Panc1 (cell line): ENCODE measurements at regions not wholly inside any gene's neighbourhood (a gene's known extent, or its start where the extent isn't known, plus 50 kb on each side); places are given as distances from the start of the nearest gene placed in this dataset.

Source experiments
- ATAC-seq: fragments of 200-7000 bp; cut with Tn5 transposase; 2 replicates; pipeline ENCODE4 v1.9.1; 2020; ENCODE audit warnings: mild to moderate bottlenecking, moderate library complexity
- BruUV-seq: library from RNA; stranded (reverse); fragments of 400-500 nt; replicated peaks from 2 replicates; lab custom pipeline; 2021; lab: Mats Ljungman, UMichigan
- CTCF ChIA-PET: fragments of 300-600 bp; sonication (Branson Sonifier 250); formaldehyde crosslinking; loops from one replicate; lab custom pipeline; 2022; ENCODE audit warnings: antibody characterized with exemption; lab: Charles Lee
- POLR2A ChIA-PET: fragments of 300-600 bp; sonication (Branson Sonifier 250); formaldehyde crosslinking; loops from one replicate; lab custom pipeline; 2022; ENCODE audit warnings: antibody characterized with exemption; lab: Charles Lee
- DNase-seq: peaks from one replicate; pipeline ENCODE4 v3.0.0-alpha.2; 2010; ENCODE audit warnings: low read depth, low spot score
- H3K27ac ChIP-seq: 2 replicates; pipeline ENCODE4 v1.5.1; 2011; ENCODE audit warnings: mild to moderate bottlenecking, low read length, inconsistent platforms
- H3K27me3 ChIP-seq: fragments of 200-500 bp; sonication (Bioruptor generic); 2 replicates; pipeline ENCODE4 v1.6.0; 2014; ENCODE audit warnings: low read length, inconsistent platforms; ENCODE audit not compliant: control insufficient read depth, insufficient read depth
- H3K36me3 ChIP-seq: fragments of 200-500 bp; sonication (Bioruptor generic); 2 replicates; pipeline ENCODE4 v1.5.1; 2014; ENCODE audit warnings: inconsistent platforms, mild to moderate bottlenecking, low read length, moderate library complexity; ENCODE audit not compliant: control insufficient read depth, insufficient read depth
- H3K4me1 ChIP-seq: 2 replicates; pipeline ENCODE4 v1.5.1; 2011; ENCODE audit warnings: inconsistent platforms, mild to moderate bottlenecking, low read length, moderate library complexity; ENCODE audit not compliant: control insufficient read depth, insufficient read depth
- H3K4me3 ChIP-seq, 2 experiments: 2 replicates each; pipeline ENCODE4 v1.5.1; 2011 to 2012; ENCODE audit warnings: low read depth in 2 of 2, low read length in 2 of 2, mild to moderate bottlenecking in 2 of 2, inconsistent platforms in 1 of 2, moderate library complexity in 1 of 2
- H3K9me3 ChIP-seq: fragments of 200-500 bp; sonication (Bioruptor generic); 2 replicates; pipeline ENCODE4 v1.5.1; 2014; ENCODE audit warnings: low read depth, mild to moderate bottlenecking, inconsistent platforms, low read length, moderate library complexity; ENCODE audit not compliant: control insufficient read depth, insufficient read depth
- POLR2AphosphoS5 ChIP-seq: IDR thresholded peaks from 2 replicates; pipeline ENCODE4 v1.6.1; 2012; ENCODE audit warnings: mild to moderate bottlenecking, low read depth, low read length, moderate library complexity
- SIN3A ChIP-seq: IDR thresholded peaks from 2 replicates; pipeline ENCODE4 v1.6.1; 2012; ENCODE audit warnings: low read depth, mild to moderate bottlenecking, low read length, moderate library complexity, borderline replicate concordance; ENCODE audit not compliant: insufficient read depth
- TCF7L2 ChIP-seq: IDR thresholded peaks from 2 replicates; pipeline ENCODE4 v1.6.1; 2011; ENCODE audit warnings: mild to moderate bottlenecking, low read depth, low read length, inconsistent platforms
- in situ Hi-C: cut with HindIII; loops from 2 replicates; pipeline ENCODE4 v1.10.0; 2016; ENCODE audit warnings: low sequenced_read_pairs, low pct_unique_long_range_greater_than_20kb
- intact Hi-C: fragments of 100-400 bp; cut with micrococcal nuclease; formaldehyde crosslinking; loops from one replicate; pipeline ENCODE4 v1.10.0; 2022; ENCODE audit not compliant: unreplicated experiment
- TF ChIP-seq, protein P1 (sequence below): fragments of 450-650 bp; IDR thresholded peaks from 2 replicates; pipeline ENCODE4 v1.5.1; 2017; ENCODE audit warnings: mild to moderate bottlenecking
- TF ChIP-seq, protein P2 (sequence below), 2 experiments: IDR thresholded peaks; 2 replicates each; pipeline ENCODE4 v1.6.1; 2011 to 2012; ENCODE audit warnings: low read depth in 2 of 2, control low read depth in 1 of 2, low read length in 1 of 2, mild to moderate bottlenecking in 1 of 2, moderate library complexity in 1 of 2; ENCODE audit not compliant: insufficient read depth in 1 of 2

DNA sequence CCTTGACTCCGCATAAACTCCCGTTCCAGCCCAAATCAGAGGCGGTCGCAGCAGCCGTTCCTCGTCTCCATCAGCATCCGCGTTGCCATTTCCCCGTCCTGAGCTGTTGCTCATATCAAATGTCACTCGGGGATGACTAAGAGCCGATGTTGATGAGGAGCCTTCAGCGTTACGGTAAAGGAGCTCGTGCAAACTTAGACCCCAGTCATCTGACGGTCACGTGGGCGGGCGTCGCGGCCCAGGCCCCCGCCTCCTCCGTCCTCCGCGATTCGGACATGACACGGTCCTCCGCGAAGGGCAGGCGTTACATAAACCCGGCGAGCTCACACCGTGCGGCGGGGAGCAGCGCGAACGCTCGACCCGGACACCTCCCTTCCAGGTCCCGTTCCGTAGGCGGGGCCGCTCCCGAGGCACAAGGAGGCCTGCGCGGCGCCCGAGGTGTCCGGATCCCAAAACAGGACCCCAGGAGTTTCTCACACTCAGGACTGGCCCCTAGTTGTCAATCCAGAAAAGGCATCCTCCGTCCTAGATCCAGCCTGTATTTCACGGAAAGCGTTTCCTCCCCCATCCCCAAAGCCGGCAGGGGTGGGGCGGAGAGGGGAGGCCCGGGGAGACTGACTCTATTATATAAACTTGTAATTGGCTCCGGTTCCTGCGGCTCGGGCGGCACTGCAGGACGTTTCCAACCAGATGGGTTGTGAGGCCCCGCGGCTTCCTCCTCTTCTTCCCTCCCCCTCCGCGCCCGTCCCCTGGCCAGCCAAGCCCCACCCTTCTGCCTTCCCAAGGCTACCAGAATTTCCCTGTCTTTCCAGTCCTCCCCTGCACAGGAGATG lies 100.0 kb upstream of the IGF1R start:
- BruUV-seq, result no TSS peak
- H3K27me3 ChIP-seq, result no peaks in the 10 kb centered on the region; the same call in 1 of the 2 replicates

DNA sequence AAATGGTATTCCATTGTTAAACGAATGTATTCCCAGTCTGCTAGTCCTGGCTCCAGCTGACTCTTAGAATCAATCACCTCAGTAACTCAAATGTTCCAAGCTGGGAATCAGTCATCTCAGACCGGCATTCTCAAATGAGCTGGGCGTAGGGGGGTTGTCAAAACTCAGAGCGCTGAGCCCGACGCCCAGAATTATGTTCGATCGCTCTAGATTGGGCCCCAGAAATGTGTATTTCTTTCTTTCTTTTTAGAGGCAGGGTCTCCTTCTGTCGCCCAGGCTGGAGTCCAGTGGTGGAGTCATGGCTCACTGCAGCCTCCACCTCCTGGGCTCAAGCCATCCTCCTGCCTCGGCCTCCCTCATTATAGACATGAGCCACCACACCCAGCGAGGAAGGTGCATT lies 99.3 kb upstream of the IGF1R start:
- TF ChIP-seq TCF7L2 (no peak), POLR2AphosphoS5 (no peak), SIN3A (no peak)
- TF ChIP-seq, protein P1, sequence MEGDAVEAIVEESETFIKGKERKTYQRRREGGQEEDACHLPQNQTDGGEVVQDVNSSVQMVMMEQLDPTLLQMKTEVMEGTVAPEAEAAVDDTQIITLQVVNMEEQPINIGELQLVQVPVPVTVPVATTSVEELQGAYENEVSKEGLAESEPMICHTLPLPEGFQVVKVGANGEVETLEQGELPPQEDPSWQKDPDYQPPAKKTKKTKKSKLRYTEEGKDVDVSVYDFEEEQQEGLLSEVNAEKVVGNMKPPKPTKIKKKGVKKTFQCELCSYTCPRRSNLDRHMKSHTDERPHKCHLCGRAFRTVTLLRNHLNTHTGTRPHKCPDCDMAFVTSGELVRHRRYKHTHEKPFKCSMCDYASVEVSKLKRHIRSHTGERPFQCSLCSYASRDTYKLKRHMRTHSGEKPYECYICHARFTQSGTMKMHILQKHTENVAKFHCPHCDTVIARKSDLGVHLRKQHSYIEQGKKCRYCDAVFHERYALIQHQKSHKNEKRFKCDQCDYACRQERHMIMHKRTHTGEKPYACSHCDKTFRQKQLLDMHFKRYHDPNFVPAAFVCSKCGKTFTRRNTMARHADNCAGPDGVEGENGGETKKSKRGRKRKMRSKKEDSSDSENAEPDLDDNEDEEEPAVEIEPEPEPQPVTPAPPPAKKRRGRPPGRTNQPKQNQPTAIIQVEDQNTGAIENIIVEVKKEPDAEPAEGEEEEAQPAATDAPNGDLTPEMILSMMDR, result no peak
- TF ChIP-seq, protein P2, sequence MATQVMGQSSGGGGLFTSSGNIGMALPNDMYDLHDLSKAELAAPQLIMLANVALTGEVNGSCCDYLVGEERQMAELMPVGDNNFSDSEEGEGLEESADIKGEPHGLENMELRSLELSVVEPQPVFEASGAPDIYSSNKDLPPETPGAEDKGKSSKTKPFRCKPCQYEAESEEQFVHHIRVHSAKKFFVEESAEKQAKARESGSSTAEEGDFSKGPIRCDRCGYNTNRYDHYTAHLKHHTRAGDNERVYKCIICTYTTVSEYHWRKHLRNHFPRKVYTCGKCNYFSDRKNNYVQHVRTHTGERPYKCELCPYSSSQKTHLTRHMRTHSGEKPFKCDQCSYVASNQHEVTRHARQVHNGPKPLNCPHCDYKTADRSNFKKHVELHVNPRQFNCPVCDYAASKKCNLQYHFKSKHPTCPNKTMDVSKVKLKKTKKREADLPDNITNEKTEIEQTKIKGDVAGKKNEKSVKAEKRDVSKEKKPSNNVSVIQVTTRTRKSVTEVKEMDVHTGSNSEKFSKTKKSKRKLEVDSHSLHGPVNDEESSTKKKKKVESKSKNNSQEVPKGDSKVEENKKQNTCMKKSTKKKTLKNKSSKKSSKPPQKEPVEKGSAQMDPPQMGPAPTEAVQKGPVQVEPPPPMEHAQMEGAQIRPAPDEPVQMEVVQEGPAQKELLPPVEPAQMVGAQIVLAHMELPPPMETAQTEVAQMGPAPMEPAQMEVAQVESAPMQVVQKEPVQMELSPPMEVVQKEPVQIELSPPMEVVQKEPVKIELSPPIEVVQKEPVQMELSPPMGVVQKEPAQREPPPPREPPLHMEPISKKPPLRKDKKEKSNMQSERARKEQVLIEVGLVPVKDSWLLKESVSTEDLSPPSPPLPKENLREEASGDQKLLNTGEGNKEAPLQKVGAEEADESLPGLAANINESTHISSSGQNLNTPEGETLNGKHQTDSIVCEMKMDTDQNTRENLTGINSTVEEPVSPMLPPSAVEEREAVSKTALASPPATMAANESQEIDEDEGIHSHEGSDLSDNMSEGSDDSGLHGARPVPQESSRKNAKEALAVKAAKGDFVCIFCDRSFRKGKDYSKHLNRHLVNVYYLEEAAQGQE (IDR thresholded peaks at IDR 0.05; ENCODE audit: insufficient read depth in 1 of 2, low read depth in 2 of 2, low read length in 1 of 2), result no peak
- no peaks in the 10 kb centered on the region; the same call in 1 of the 2 replicates for H3K27me3 ChIP-seq
- ChIA-PET POLR2A (no interaction called here), CTCF (no interaction called here)
- peak overlapping the region; percentile 0; the same call in 1 of the 2 replicates for H3K27ac ChIP-seq
- in situ Hi-C loops (no loop called here), intact Hi-C loops (no loop called here)
- BruUV-seq, result no TSS peak
- H3K36me3 ChIP-seq, result no peaks in the 10 kb centered on the region
- H3K4me3 ChIP-seq, result peak overlapping the region; percentile 61 to 77
- no peak for DNase-seq
- H3K9me3 ChIP-seq, result no peaks in the 10 kb centered on the region
- H3K4me1 ChIP-seq, result no peaks in the 10 kb centered on the region
- ATAC-seq, result no peak

More for the DNA sequence above, 100.0 kb upstream of the IGF1R start:
- peak; percentile 22 for DNase-seq
- Histone ChIP-seq H3K36me3 (no peaks in the 10 kb centered on the region), H3K4me3 (peak overlapping the region; percentile 61 to 77), H3K27ac (peak overlapping the region; percentile 78), H3K9me3 (no peaks in the 10 kb centered on the region), H3K4me1 (no peaks in the 10 kb centered on the region)
- ChIA-PET POLR2A (no interaction called here), CTCF (no interaction called here)
- TF ChIP-seq POLR2AphosphoS5 (no peak), SIN3A (peak; percentile 61; the same call in 1 of the 2 replicates), TCF7L2 (peak; percentile 20; the same call in 1 of the 2 replicates)
- in situ Hi-C loops, result no loop called here
- peak; percentile 88 for ATAC-seq
- intact Hi-C loops, result no loop called here

DNA sequence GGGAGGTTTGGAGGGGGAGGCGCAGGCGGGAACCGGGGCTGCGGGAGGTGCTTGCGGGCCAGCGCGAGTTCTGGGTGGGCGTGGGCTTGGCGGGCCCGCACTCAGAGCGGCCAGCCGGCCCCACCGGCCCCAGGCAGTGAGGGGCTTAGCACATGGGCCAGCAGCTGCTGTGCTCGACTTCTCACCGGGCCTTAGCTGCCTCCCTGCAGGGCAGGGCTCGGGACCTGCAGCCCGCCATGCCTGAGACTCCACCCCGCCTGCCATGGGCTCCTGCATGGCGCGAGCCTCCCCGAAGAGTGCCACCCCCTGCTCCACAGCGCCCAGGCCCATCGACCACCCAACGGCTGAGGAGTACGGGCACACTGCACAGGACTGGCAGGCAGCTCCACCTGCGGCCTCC lies 98.6 kb upstream of the IGF1R start:
- CTCF ChIA-PET, result no interaction called here
- in situ Hi-C loops, result no loop called here
- H3K4me1 ChIP-seq, result no peaks in the 10 kb centered on the region
- H3K9me3 ChIP-seq, result no peaks in the 10 kb centered on the region
- no peak for ATAC-seq
- H3K27ac ChIP-seq, result no peak overlapping the region
- DNase-seq, result no peak
- no peaks in the 10 kb centered on the region for H3K36me3 ChIP-seq
- POLR2A ChIA-PET, result no interaction called here
- intact Hi-C loops, result no loop called here
- H3K27me3 ChIP-seq, result no peaks in the 10 kb centered on the region; the same call in 1 of the 2 replicates
- BruUV-seq, result no TSS peak
- TF ChIP-seq POLR2AphosphoS5, result no peak
- TF ChIP-seq, protein P2 (IDR thresholded peaks at IDR 0.05; ENCODE audit: insufficient read depth in 1 of 2, low read depth in 2 of 2, low read length in 1 of 2), result no peak
- TF ChIP-seq TCF7L2, result no peak
- TF ChIP-seq, protein P1, result no peak
- TF ChIP-seq SIN3A, result no peak
- no peak overlapping the region for H3K4me3 ChIP-seq
